GM23338 (cell line): ENCODE measurements at regions not wholly inside any gene's neighbourhood (a gene's known extent, or its start where the extent isn't known, plus 50 kb on each side); places are given as distances from the start of the nearest gene placed in this dataset.

Experiments used
- CREB1 ChIP-seq: fragments of 250-450 bp; sonication (Bioruptor Pico); IDR thresholded peaks from 2 replicates; pipeline ENCODE4 v1.5.0; 2020; ENCODE audit warnings: low read depth, mild to moderate bottlenecking, moderate library complexity
- CTCF ChIP-seq, 2 experiments: fragments of 200-600 bp in 1 of 2; sonication (generic) in 1 of 2; conservative IDR thresholded peaks; 2 replicates each; pipeline versions ENCODE4 v1.5.1 to v1.6.1; 2016 to 2017; ENCODE audit warnings: antibody characterized with exemption in 2 of 2, low read depth in 2 of 2, mild to moderate bottlenecking in 2 of 2, moderate library complexity in 1 of 2
- ETS1 ChIP-seq: IDR thresholded peaks from 2 replicates; pipeline ENCODE4 v1.6.1; 2016; ENCODE audit warnings: antibody characterized with exemption
- EZH2 ChIP-seq: fragments of 200-600 bp; sonication (generic); IDR thresholded peaks from one replicate; pipeline ENCODE4 v1.8.0; 2017; ENCODE audit warnings: antibody characterized with exemption, mild to moderate bottlenecking, low read depth; ENCODE audit not compliant: unreplicated experiment
- EZH2phosphoT487 ChIP-seq: fragments of 200-600 bp; sonication (generic); IDR thresholded peaks from one replicate; pipeline ENCODE4 v1.8.1; 2018; ENCODE audit warnings: antibody characterized with exemption; ENCODE audit not compliant: unreplicated experiment
- JUNB ChIP-seq: IDR thresholded peaks from one replicate; pipeline ENCODE4 v1.6.1; 2016; ENCODE audit warnings: antibody characterized with exemption; ENCODE audit not compliant: unreplicated experiment
- POLR2AphosphoS5 ChIP-seq: IDR thresholded peaks from 2 replicates; pipeline ENCODE4 v1.6.1; 2016; ENCODE audit warnings: antibody characterized with exemption, low read depth
- REST ChIP-seq: IDR thresholded peaks from one replicate; pipeline ENCODE4 v1.6.1; 2018; ENCODE audit warnings: antibody characterized with exemption; ENCODE audit not compliant: unreplicated experiment

- no peak for TF ChIP-seq CTCF (conservative IDR thresholded peaks at IDR 0.05; ENCODE audit: low read depth in 2 of 2)
- TF ChIP-seq EZH2 = no peak
- TF ChIP-seq REST = no peak
- no peak for TF ChIP-seq POLR2AphosphoS5
- TF ChIP-seq CREB1 (CRISPR knock-in tag) = no peak
- no peak for TF ChIP-seq JUNB
- no peak for TF ChIP-seq ETS1
- TF ChIP-seq EZH2phosphoT487 = no peak
Measured at GRCh38 chr4:137200322-137200721, 332.0 kb downstream of the PCDH18 start.
